Heart left ventricle (tissue), 16 donors: ENCODE measurements at regions not wholly inside any gene's neighbourhood (a gene's known extent, or its start where the extent isn't known, plus 50 kb on each side); places are given as distances from the start of the nearest gene placed in this dataset.

Experiments used
- ATAC-seq, 4 donors: fragments of 200-7000 bp; cut with Tn5 transposase; one replicate each; pipeline ENCODE4 v1.9.1; 2020 to 2022; ENCODE audit warnings: moderate library complexity in 4 of 4, mild to moderate bottlenecking in 3 of 4, moderate number of reproducible peaks in 1 of 4
- DNase-seq, 5 donors: peaks; one replicate each; pipeline ENCODE4 v3.0.0-alpha.2; 2020
- H3K27ac ChIP-seq, 12 donors: fragments of 200-600 bp; sonication (generic) in 4 of 12; one replicate each; pipeline versions ENCODE4 v1.5.0 to v1.8.0; 2016 to 2022; ENCODE audit warnings: mild to moderate bottlenecking in 2 of 12
- H3K27me3 ChIP-seq, 9 donors: fragments of 200-600 bp; sonication (generic) in 2 of 9; one replicate each; pipeline versions ENCODE4 v1.5.1 to v1.8.0; 2016 to 2022; ENCODE audit warnings: mild to moderate bottlenecking in 3 of 9
- H3K36me3 ChIP-seq, 9 donors: fragments of 200-600 bp; sonication (generic) in 2 of 9; one replicate each; pipeline versions ENCODE4 v1.5.0 to v1.8.0; 2018 to 2022; ENCODE audit warnings: mild to moderate bottlenecking in 2 of 9
- H3K4me1 ChIP-seq, 12 donors: fragments of 200-600 bp; sonication (generic) in 4 of 12; one replicate each; pipeline versions ENCODE4 v1.5.0 to v1.8.0; 2016 to 2022; ENCODE audit warnings: mild to moderate bottlenecking in 3 of 12
- H3K4me3 ChIP-seq, 12 donors: fragments of 200-600 bp; sonication (generic) in 4 of 12; one replicate each; pipeline versions ENCODE4 v1.5.0 to v1.8.0; 2017 to 2022; ENCODE audit warnings: mild to moderate bottlenecking in 9 of 12, moderate library complexity in 4 of 12
- H3K9me3 ChIP-seq, 12 donors: fragments of 200-600 bp; sonication (generic) in 4 of 12; one replicate each; pipeline versions ENCODE4 v1.5.0 to v1.8.0; 2016 to 2022; ENCODE audit warnings: mild to moderate bottlenecking in 1 of 12
- POLR2A ChIP-seq, 2 donors: fragments of 450-650 bp; IDR thresholded peaks; one replicate each; pipeline ENCODE4 v1.6.1; 2017; ENCODE audit warnings: antibody characterized with exemption in 2 of 2, mild to moderate bottlenecking in 2 of 2, moderate library complexity in 2 of 2
- WGBS, 4 donors: extraction: QIAGEN DNeasy Blood & Tissue Kit in 2 of 4; methylation state at CpG; one replicate each; pipeline versions ENCODE4 v1.1.5 to v1.1.7; 2013 to 2018; 5-methylcytosine and 5-hydroxymethylcytosine counted together
- intact Hi-C, 10 donors: fragments of 100-400 bp; cut with DNase I; formaldehyde crosslinking; loops; one replicate each; pipeline versions ENCODE4 v1.11.1 to v1.14.2; 2022
- TF ChIP-seq, protein P1 (sequence below), 12 donors: fragments of 200-600 bp; sonication (generic) in 4 of 12; IDR thresholded peaks; one replicate each; pipeline versions ENCODE4 v1.5.0 to v1.8.0; 2018 to 2022; ENCODE audit warnings: antibody characterized with exemption in 12 of 12, mild to moderate bottlenecking in 5 of 12
- donor health status: ischemic (EF 13 %, LVEDD 7.1; RV severe dilation, severe dysfunction).
- donor health status: healthy with polysubstance abuse.
- donor health status: DM: no; HTN: yes; CAD: no.
- donor health status: DM: no; HTN: no; CAD: no.
- donor health status: ischemic (EF 25% LVEDD 6.9; RV normal size, moderate dysfunction).
- donor health status: ischemic (EF 25% LVEDD 5.7; RV mildly dilated, moderate dysfunction).
- donor health status: healthy.
- donor health status: DM: yes; HTN: yes; CAD: no.
- donor health status: ischemic (EF 35%, LVEDD 5.7; RV mildly dilated, moderate dysfunction).
- donor health status: nonischemic (EF 11% LVEDD 7.7; RV severe dilation, severe dysfunction).
- donor health status: DM: yes; HTN: yes; CAD: no.
- donor health status: PGD.
- donor health status: ischemic (EF 29% LVEDD 5.4; RV normal size, mild dysfunction).
- donor health status: nonischemic (EF 23%, LVEDD 6.1; RV moderate dilation, normal function).

DNA sequence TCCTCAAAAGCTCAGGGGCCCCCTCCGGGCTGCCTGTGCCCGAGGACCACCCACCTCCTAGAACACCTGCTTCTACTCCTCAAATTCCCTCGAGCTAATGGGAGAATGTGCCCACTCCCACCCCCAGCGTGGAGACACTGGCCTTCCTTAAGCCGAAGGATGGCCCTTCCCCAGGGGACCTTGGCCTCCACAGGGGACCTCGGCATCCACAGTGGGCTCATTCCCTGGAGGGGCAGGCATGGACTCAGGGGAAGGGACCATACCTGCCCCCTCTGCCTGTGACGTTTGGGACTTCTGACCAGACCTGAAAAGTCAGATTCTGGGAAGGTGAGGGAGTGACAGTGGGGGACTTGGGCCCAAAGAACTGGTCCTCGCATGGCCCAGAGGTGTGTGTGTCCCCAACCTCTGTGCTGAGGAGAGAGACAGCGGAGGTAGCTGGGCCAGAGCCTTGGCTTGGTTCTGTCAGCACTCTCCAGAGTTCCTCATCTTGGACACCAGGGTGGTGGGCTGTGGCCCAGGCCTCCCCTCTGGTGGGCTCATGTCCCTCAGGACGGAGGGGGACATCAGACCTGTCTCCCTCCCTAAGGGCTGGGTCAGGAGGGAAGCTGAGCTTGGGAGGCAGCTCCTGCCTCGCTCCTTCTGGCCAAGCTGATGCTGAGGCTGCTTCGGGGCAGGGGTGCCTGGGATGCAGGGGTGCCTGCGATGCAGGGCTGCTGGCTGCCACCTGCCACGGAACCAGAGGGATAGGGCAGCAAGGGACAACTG, 240.4 kb downstream of the HAUS1 start:
- DNase-seq (no peak), ATAC-seq (peak in 1 of 4 donors; percentile 5)
- Histone ChIP-seq H3K27me3 (no peaks in the 10 kb centered on the region), H3K4me1 (peaks cover 0 to 26% (median 16%) of the 10 kb centered on the region in 12 donors), H3K36me3 (no peaks in the 10 kb centered on the region), H3K27ac (peak overlapping the region in 1 of 12 donors; percentile 54), H3K9me3 (no peaks in the 10 kb centered on the region), H3K4me3 (no peak overlapping the region)
- intact Hi-C loops: no loop called here
- 71 to 80% (median 76%) methylated on average over 10 to 14 of the region's 14 CpGs for WGBS, 4 donors
- TF ChIP-seq, protein P1, sequence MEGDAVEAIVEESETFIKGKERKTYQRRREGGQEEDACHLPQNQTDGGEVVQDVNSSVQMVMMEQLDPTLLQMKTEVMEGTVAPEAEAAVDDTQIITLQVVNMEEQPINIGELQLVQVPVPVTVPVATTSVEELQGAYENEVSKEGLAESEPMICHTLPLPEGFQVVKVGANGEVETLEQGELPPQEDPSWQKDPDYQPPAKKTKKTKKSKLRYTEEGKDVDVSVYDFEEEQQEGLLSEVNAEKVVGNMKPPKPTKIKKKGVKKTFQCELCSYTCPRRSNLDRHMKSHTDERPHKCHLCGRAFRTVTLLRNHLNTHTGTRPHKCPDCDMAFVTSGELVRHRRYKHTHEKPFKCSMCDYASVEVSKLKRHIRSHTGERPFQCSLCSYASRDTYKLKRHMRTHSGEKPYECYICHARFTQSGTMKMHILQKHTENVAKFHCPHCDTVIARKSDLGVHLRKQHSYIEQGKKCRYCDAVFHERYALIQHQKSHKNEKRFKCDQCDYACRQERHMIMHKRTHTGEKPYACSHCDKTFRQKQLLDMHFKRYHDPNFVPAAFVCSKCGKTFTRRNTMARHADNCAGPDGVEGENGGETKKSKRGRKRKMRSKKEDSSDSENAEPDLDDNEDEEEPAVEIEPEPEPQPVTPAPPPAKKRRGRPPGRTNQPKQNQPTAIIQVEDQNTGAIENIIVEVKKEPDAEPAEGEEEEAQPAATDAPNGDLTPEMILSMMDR (IDR thresholded peaks at IDR 0.05): no peak
- TF ChIP-seq POLR2A (IDR thresholded peaks at IDR 0.05): no peak

DNA sequence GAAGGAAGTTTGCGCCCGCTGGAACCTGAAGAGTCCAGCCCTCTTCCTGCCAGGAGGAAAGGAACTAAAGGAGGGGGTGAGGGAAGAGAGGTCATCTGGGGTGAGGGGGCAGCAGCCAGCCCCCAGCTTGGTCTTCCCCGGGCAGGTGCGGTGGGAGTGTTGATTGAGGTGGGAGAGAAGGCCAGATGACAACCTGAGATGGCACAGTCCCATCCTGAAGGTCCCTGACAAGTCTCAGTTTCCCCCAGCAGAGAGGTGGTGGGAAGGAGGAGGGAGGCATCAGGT, 240.9 kb downstream of the HAUS1 start:
- ATAC-seq: no peak
- intact Hi-C loops: no loop called here
- no peak for DNase-seq

DNA sequence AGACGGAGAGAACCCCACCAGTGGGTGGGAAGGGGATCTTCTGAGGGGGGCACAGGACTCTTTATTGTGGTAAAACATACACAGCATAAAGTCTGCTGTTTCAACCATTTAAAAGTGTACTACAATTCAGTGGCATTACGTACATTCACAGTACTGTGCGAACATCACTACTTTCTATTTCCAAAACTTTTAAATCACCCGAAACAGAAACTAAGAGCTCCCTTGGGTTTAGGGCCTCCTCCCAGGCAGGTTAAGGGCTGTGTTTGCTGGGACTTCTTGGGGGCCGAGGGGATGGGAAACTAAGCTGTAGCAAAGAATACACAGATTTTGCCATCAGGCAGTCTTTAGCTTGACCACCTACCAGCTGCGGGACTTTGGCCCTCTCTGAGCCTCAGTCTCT, 242.0 kb downstream of the HAUS1 start:
- H3K4me1 ChIP-seq: peaks cover 0 to 26% (median 17%) of the 10 kb centered on the region in 12 donors
- H3K4me3 ChIP-seq: no peak overlapping the region
- WGBS, 4 donors: 92 to 97% (median 95%) methylated on average over 6 of the region's 6 CpGs
- no peaks in the 10 kb centered on the region for H3K9me3 ChIP-seq
- H3K36me3 ChIP-seq: no peaks in the 10 kb centered on the region
- no peak for TF ChIP-seq POLR2A (IDR thresholded peaks at IDR 0.05)
- TF ChIP-seq, protein P1 (IDR thresholded peaks at IDR 0.05): no peak
- intact Hi-C loops: no loop called here
- H3K27ac ChIP-seq: no peak overlapping the region
- DNase-seq (no peak), ATAC-seq (no peak)
- H3K27me3 ChIP-seq: no peaks in the 10 kb centered on the region

More for the DNA sequence above, 240.9 kb downstream of the HAUS1 start:
- whole genome bisulfite sequencing, 4 donors: 66 to 78% (median 68%) methylated on average over 4 of the region's 4 CpGs
- Histone ChIP-seq H3K4me3 (no peak overlapping the region), H3K4me1 (peaks cover 0 to 26% (median 16%) of the 10 kb centered on the region in 12 donors), H3K36me3 (no peaks in the 10 kb centered on the region), H3K27me3 (no peaks in the 10 kb centered on the region), H3K9me3 (no peaks in the 10 kb centered on the region), H3K27ac (no peak overlapping the region)
- TF ChIP-seq POLR2A (IDR thresholded peaks at IDR 0.05): no peak
- TF ChIP-seq, protein P1 (IDR thresholded peaks at IDR 0.05): no peak

DNA sequence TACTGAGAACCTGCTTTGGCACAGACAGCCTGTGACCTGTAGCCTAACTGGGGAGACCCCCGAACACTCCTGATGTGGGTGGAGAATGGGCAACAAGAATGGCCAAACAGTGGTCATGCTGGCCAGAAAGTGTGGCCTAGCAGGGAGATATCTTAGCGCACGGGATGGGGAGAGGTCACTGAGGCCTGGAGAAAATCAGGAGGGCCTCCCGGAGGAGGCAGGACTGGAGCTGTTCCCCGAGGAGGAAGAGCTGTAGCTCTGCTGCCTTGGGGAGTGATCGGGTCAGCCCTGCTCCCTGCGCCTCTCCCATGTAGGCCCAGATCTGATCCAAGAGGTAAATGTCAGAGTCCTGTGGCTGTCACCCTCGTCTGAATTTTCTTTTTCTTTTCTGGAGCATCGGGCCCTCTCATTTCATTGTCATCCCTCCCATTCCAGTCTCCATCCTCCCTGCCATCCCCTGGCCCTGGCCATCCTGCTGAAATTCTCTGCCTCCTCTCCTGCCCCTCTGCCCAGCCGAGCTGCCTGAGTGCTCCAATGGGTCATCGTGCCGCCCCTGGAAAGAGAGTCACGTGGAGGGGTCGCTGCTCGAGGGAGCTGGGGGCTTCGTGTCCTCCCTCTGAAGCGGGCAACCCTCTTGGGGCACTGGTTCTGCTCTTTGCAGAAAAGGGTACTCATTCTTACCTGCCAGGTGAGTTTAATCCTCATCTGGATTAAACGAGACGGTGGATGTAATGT, 242.9 kb downstream of the HAUS1 start:
- Histone ChIP-seq H3K4me3 (no peak overlapping the region), H3K9me3 (no peaks in the 10 kb centered on the region), H3K27ac (no peak overlapping the region), H3K27me3 (no peaks in the 10 kb centered on the region), H3K4me1 (peaks cover 0 to 26% (median 15%) of the 10 kb centered on the region in 12 donors), H3K36me3 (no peaks in the 10 kb centered on the region)
- no peak for ATAC-seq
- intact Hi-C loops: no loop called here
- DNase-seq: no peak
- 92 to 94% (median 94%) methylated on average over 19 of the region's 19 CpGs for WGBS, 4 donors
- no peak for TF ChIP-seq POLR2A (IDR thresholded peaks at IDR 0.05)
- TF ChIP-seq, protein P1 (IDR thresholded peaks at IDR 0.05): no peak
